Ovary (tissue), 7 donors: ENCODE measurements at regions not wholly inside any gene's neighbourhood (a gene's known extent, or its start where the extent isn't known, plus 50 kb on each side); places are given as distances from the start of the nearest gene placed in this dataset.

Source experiments
- DNase-seq, 5 donors: peaks; one replicate each; pipeline ENCODE4 v3.0.0-alpha.2; 2019 to 2020
- H3K27ac ChIP-seq, 2 donors: fragments of 200-600 bp; one replicate each; pipeline versions ENCODE4 v1.5.1 to v1.8.0; 2019 to 2022
- H3K27me3 ChIP-seq: fragments of 200-600 bp; one replicate; pipeline ENCODE4 v1.8.0; 2022
- H3K36me3 ChIP-seq: fragments of 200-600 bp; sonication (generic); one replicate; pipeline ENCODE4 v1.5.1; 2019
- H3K4me1 ChIP-seq: one replicate; pipeline ENCODE4 v1.8.1; 2013; ENCODE audit warnings: mild to moderate bottlenecking, moderate library complexity; ENCODE audit not compliant: insufficient read depth
- H3K4me3 ChIP-seq: fragments of 200-600 bp; sonication (generic); one replicate; pipeline ENCODE4 v1.5.1; 2017
- H3K9me3 ChIP-seq, 2 donors: fragments of 200-600 bp in 1 of 2; sonication (generic) in 1 of 2; one replicate each; pipeline versions ENCODE4 v1.5.1 to v1.8.1; 2013 to 2019; ENCODE audit warnings: mild to moderate bottlenecking in 1 of 2, moderate library complexity in 1 of 2
- EP300 ChIP-seq: sonication (generic); formaldehyde crosslinking; IDR thresholded peaks from one replicate; pipeline ENCODE4 v1.6.1; 2017; ENCODE audit warnings: antibody characterized with exemption
- POLR2A ChIP-seq: fragments of 450-650 bp; IDR thresholded peaks from one replicate; pipeline ENCODE4 v1.6.1; 2017; ENCODE audit warnings: antibody characterized with exemption, mild to moderate bottlenecking, moderate library complexity
- WGBS, 3 donors: extraction: QIAGEN DNeasy Blood & Tissue Kit in 1 of 3; methylation state at CpG; one replicate each; pipeline versions ENCODE4 v1.1.5 to v1.1.7; 2013 to 2017; 5-methylcytosine and 5-hydroxymethylcytosine counted together
- intact Hi-C, 4 donors: fragments of 100-400 bp; cut with DNase I; formaldehyde crosslinking; loops; one replicate each; pipeline versions ENCODE4 v1.11.0 to v1.15.1; 2022 to 2023
- TF ChIP-seq, protein P1 (sequence below), 3 donors: fragments of 450-650 bp in 2 of 3; fragments of 200-600 bp in 1 of 3; IDR thresholded peaks; one replicate each; pipeline versions ENCODE4 v1.5.1 to v1.8.0; 2016 to 2022; ENCODE audit warnings: antibody characterized with exemption in 3 of 3, mild to moderate bottlenecking in 1 of 3
- donor health status: DM: no; HTN: no; CAD: no; lungs with moderate emphysema.
- donor health status: DM: no; HTN: no; CAD: no.
- donor health status: Bipolar disorder and iron deficiency.
- donor health status: DM: no; HTN: no; CAD: no.
- donor health status: DM: yes; HTN: yes; CAD: no.

DNA sequence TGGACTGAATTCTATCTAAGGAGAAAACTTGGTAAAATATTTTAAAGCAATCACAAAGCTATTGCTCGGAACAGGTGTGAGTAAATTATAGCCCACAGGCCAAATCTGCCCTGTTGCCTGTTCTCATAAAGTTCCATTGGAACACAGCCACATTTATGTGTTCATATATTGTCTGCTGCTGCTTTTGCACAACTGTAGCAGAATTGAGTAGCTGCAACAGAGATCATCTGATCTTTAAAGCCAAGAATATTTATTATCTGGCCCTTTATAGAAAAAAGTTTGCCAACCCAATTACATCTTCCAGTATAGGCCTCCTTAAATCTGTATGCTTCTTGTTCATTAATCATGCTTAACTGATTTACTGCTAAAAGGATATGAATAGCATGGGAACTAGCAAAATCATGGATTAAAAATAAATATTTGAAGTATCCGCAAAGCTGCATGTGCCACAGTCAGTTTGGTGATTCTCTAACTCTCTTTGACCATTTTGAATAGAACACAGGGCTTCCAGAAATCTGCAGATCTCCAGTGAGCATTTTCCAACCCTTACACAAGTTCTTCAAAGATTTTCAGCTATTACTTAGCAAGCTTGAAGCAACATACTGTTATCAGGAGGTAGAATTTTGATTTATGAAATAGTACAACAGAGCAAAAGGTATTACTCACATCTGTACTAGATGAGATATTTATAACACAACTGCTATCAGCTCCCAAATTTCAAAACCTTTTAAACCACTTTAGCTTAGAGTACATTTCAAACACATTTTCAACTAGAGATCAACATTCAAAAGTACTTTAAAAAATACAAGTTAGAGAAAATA lies 312.6 kb upstream of the ID4 start:
- TF ChIP-seq, protein P1, sequence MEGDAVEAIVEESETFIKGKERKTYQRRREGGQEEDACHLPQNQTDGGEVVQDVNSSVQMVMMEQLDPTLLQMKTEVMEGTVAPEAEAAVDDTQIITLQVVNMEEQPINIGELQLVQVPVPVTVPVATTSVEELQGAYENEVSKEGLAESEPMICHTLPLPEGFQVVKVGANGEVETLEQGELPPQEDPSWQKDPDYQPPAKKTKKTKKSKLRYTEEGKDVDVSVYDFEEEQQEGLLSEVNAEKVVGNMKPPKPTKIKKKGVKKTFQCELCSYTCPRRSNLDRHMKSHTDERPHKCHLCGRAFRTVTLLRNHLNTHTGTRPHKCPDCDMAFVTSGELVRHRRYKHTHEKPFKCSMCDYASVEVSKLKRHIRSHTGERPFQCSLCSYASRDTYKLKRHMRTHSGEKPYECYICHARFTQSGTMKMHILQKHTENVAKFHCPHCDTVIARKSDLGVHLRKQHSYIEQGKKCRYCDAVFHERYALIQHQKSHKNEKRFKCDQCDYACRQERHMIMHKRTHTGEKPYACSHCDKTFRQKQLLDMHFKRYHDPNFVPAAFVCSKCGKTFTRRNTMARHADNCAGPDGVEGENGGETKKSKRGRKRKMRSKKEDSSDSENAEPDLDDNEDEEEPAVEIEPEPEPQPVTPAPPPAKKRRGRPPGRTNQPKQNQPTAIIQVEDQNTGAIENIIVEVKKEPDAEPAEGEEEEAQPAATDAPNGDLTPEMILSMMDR (IDR thresholded peaks at IDR 0.05), result no peak
- no peak for TF ChIP-seq EP300
- TF ChIP-seq POLR2A, result no peak
- Histone ChIP-seq H3K27me3 (no peaks in the 10 kb centered on the region), H3K4me1 (no peaks in the 10 kb centered on the region), H3K4me3 (no peak overlapping the region), H3K9me3 (no peaks in the 10 kb centered on the region), H3K27ac (no peak overlapping the region), H3K36me3 (no peaks in the 10 kb centered on the region)
- WGBS, 3 donors, result 81 to 84% (median 83%) methylated on average over 2 of the region's 2 CpGs
- no peak for DNase-seq
- intact Hi-C loops, result no loop called here

GRCh38 chr6:19525673-19526072 lies 311.5 kb upstream of the ID4 start:
- WGBS, 3 donors, result 16 to 22% (median 20%) methylated on average over 3 of the region's 3 CpGs
- Histone ChIP-seq H3K4me1 (no peaks in the 10 kb centered on the region), H3K27me3 (no peaks in the 10 kb centered on the region), H3K27ac (no peak overlapping the region), H3K9me3 (no peaks in the 10 kb centered on the region), H3K4me3 (no peak overlapping the region), H3K36me3 (no peaks in the 10 kb centered on the region)
- DNase-seq, result no peak
- intact Hi-C loops, result no loop called here
- no peak for TF ChIP-seq POLR2A
- TF ChIP-seq, protein P1 (IDR thresholded peaks at IDR 0.05), result no peak
- TF ChIP-seq EP300, result no peak

- TF ChIP-seq EP300 (no peak), POLR2A (no peak)
- TF ChIP-seq, protein P1 (IDR thresholded peaks at IDR 0.05), result no peak
- intact Hi-C loops, result no loop called here
These were observed 307.0 kb upstream of the ID4 start for GRCh38 chr6:19530188-19530587.

GRCh38 chr6:19535351-19535750 lies 301.8 kb upstream of the ID4 start:
- intact Hi-C loops, result no loop called here
- DNase-seq, result no peak
- Histone ChIP-seq H3K4me1 (peaks cover 2% of the 10 kb centered on the region), H3K27me3 (no peaks in the 10 kb centered on the region), H3K4me3 (no peak overlapping the region), H3K9me3 (no peaks in the 10 kb centered on the region), H3K27ac (no peak overlapping the region), H3K36me3 (no peaks in the 10 kb centered on the region)
- TF ChIP-seq POLR2A (no peak), EP300 (no peak)
- TF ChIP-seq, protein P1 (IDR thresholded peaks at IDR 0.05), result no peak
- WGBS, 3 donors, result 54 to 60% (median 54%) methylated on average over 2 of the region's 2 CpGs

More at GRCh38 chr6:19530188-19530587, 307.0 kb upstream of the ID4 start:
- no peak overlapping the region for H3K4me3 ChIP-seq
- no peaks in the 10 kb centered on the region for H3K27me3 ChIP-seq
- H3K27ac ChIP-seq, result no peak overlapping the region
- H3K9me3 ChIP-seq, result no peaks in the 10 kb centered on the region
- no peaks in the 10 kb centered on the region for H3K36me3 ChIP-seq
- no peak for DNase-seq
- no peaks in the 10 kb centered on the region for H3K4me1 ChIP-seq
- 83 to 93% (median 86%) methylated on average over 1 of the region's 1 CpG for WGBS, 3 donors
